ACHN (cell line): ENCODE measurements at regions not wholly inside any gene's neighbourhood (a gene's known extent, or its start where the extent isn't known, plus 50 kb on each side); places are given as distances from the start of the nearest gene placed in this dataset.

Experiments used
- DNase-seq: peaks from one replicate; pipeline ENCODE4 v3.0.0-alpha.2; 2015
- in situ Hi-C: cut with HindIII; loops from 2 replicates; pipeline ENCODE4 v1.10.0; 2017; ENCODE audit warnings: low sequenced_read_pairs, low pct_ligation_motif_present, low pct_unique_long_range_greater_than_20kb

DNA sequence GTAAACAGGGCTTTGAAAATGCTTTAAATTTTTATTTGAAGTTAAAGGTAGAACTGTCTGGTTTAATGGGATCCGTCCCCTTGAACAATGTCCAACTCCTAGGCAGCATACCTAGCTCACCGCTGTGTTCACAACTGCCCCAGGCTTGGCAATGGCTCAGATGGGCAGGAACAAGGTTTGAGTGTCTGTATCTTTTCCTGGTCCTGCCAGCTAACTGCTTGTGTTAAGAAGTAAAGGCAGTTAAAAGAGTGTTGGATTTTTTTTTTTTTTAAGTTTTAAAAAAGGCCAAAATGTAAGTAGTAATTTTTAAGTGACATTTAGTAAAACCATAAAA lies 66.7 kb upstream of the FNDC3A start:
- no peak for DNase-seq
- in situ Hi-C loops: no loop called here

DNA sequence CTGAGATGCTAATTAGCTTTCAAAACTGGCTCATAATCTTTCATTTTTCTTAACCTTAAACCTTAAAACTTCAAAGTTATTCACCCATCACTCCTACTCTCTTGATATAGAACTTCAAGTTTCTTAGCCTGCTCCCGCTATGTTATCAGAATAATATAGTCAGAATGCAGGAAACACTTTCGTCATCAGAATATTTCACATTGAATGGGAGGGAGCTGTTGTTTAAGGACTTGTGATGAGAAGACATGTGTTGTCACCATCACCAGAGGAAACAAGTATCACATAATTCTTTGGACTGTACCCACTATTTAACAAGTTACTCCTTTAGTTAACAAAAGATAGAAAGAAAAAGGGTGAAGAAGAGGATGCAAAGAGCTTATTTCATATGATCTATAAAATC lies 65.0 kb upstream of the FNDC3A start:
- DNase-seq: no peak
- in situ Hi-C loops: no loop called here

DNA sequence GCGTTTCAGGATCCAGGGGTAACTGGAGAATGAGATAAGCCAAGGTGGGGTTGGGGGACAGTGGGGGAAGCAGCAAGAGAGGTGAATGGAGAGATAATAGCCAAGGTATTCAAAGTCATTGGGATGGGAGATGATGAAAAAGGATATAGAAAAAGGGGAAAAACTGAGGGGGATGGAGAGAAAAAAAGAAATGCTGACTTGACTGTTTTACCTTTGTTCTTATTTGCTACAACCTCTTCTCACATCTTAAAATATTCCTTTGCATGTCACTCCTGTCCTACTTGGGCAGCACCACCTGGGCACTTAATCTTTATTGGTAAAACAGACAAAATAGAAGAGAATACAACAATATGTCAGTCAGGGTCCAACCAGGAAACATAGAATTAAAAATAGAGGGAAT lies 56.0 kb upstream of the FNDC3A start:
- DNase-seq: no peak
- in situ Hi-C loops: no loop called here

DNA sequence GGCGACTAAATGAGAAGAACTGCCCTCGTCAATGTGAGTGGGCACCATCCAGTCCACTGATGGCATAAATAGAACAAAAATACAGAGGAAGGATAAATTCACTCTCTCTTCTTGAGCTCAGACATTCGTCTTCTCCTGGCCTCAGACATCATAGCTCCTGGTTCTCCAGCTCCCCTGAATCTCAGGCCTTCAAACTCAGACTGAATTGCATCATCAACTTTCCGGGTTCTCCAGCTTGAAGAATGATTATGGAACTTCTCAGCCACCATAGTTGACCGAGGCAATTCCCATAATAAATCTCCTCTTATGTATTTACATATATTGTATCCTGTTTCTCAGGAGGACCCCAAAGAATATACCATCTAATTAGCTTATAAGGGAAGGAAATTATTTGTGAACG lies 55.0 kb upstream of the FNDC3A start:
- DNase-seq: no peak
- in situ Hi-C loops: no loop called here

- in situ Hi-C loops: no loop called here
- no peak for DNase-seq
Observed at GRCh38 chr13:48923376-48923775, 52.3 kb upstream of the FNDC3A start.

DNA sequence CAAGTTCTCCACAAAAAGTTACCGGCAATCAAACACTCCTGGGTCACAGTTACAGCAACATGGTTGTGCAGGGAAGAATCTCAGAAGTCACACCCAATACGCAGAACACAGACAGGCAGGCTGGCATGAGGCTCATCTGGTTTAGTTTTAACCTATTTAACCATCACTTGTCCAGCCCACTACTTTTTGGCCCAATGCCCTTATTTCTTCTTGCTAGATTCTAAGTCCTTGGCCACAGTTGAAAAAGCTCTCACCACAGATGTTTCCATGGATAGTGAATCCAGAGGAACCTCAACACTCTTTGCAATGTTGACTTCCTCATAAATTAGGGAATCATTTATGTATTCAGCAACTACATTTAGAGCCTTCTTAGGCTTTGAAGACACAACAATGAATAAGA lies 50.7 kb upstream of the FNDC3A start:
- no peak for DNase-seq
- in situ Hi-C loops: no loop called here
